SK-N-SH (cell line): ENCODE measurements at regions not wholly inside any gene's neighbourhood (a gene's known extent, or its start where the extent isn't known, plus 50 kb on each side); places are given as distances from the start of the nearest gene placed in this dataset.

Source experiments
- CTCF ChIA-PET: fragments of 300-600, 350-600 bp; formaldehyde crosslinking; extraction: SDS; loops from one replicate; lab custom pipeline; 2021; lab: Yijun Ruan, JAX
- POLR2A ChIA-PET: fragments of 350-600 bp; sonication (Branson Sonifier 250); formaldehyde crosslinking; extraction: SDS; loops from one replicate; lab custom pipeline; 2020; ENCODE audit warnings: antibody characterized with exemption, inconsistent platforms; lab: Yijun Ruan, JAX
- DNase-seq: peaks from one replicate; pipeline ENCODE4 v3.0.0; 2012
- H2AFZ ChIP-seq: fragments of 200-600 bp; sonication (generic); 2 replicates; pipeline ENCODE4 v1.8.1; 2016; ENCODE audit warnings: antibody characterized with exemption, mild to moderate bottlenecking, low read depth
- H3F3A ChIP-seq: fragments of 200-600 bp; sonication (generic); replicated peaks from 2 replicates; pipeline ENCODE3; 2016; ENCODE audit warnings: antibody characterized with exemption, mild to moderate bottlenecking; ENCODE audit not compliant: insufficient read depth
- H3K27ac ChIP-seq, 2 experiments: fragments of 200-500 bp in 1 of 2; fragments of 200-600 bp in 1 of 2; sonication (Bioruptor generic) in 1 of 2; sonication (generic), shearing (Covaris generic) in 1 of 2; 2 replicates each; pipeline versions ENCODE4 v1.5.1 to v1.6.1; 2014 to 2016; ENCODE audit warnings: low read depth in 2 of 2, inconsistent platforms in 1 of 2, low read length in 1 of 2, mild to moderate bottlenecking in 1 of 2, mixed read lengths in 1 of 2
- H3K27me3 ChIP-seq: fragments of 200-600 bp; sonication (generic), shearing (Covaris generic); 2 replicates; pipeline ENCODE4 v1.6.1; 2016; ENCODE audit warnings: mixed run types; ENCODE audit not compliant: insufficient read depth
- H3K36me3 ChIP-seq, 2 experiments: fragments of 200-500 bp in 1 of 2; fragments of 200-600 bp in 1 of 2; sonication (Bioruptor generic) in 1 of 2; sonication (generic) in 1 of 2; replicated peaks in 1 of 2; 2 replicates each; pipeline versions ENCODE3 to v1.5.1; 2014 to 2016; ENCODE audit warnings: low read length in 1 of 2, mild to moderate bottlenecking in 1 of 2; ENCODE audit not compliant: insufficient read depth in 2 of 2, control insufficient read depth in 1 of 2
- H3K4me1 ChIP-seq, 2 experiments: fragments of 200-500 bp in 1 of 2; fragments of 200-600 bp in 1 of 2; sonication (Bioruptor generic) in 1 of 2; sonication (generic), shearing (Covaris generic) in 1 of 2; 2 replicates each; pipeline versions ENCODE4 v1.5.1 to v1.6.1; 2014 to 2016; ENCODE audit warnings: low read depth in 1 of 2, low read length in 1 of 2, mixed run types in 1 of 2; ENCODE audit not compliant: insufficient read depth in 2 of 2, control insufficient read depth in 1 of 2
- H3K4me2 ChIP-seq: fragments of 200-600 bp; sonication (generic), shearing (Covaris generic); 2 replicates; pipeline ENCODE4 v1.6.1; 2017; ENCODE audit warnings: mixed run types
- H3K4me3 ChIP-seq, 2 experiments: fragments of 200-500 bp in 1 of 2; fragments of 200-600 bp in 1 of 2; sonication (Bioruptor generic) in 1 of 2; sonication (generic), shearing (Covaris generic) in 1 of 2; 2 replicates each; pipeline versions ENCODE4 v1.5.1 to v1.8.1; 2014 to 2016; ENCODE audit warnings: low read depth in 2 of 2, inconsistent platforms in 1 of 2, low read length in 1 of 2, mild to moderate bottlenecking in 1 of 2, mixed read lengths in 1 of 2, moderate library complexity in 1 of 2
- H3K79me2 ChIP-seq: fragments of 200-600 bp; sonication (generic); 2 replicates; pipeline ENCODE4 v1.8.1; 2017; ENCODE audit warnings: mild to moderate bottlenecking; ENCODE audit not compliant: insufficient read depth
- H3K9ac ChIP-seq: fragments of 200-600 bp; sonication (generic); 2 replicates; pipeline ENCODE4 v1.6.1; 2017; ENCODE audit warnings: mixed run types
- H3K9me2 ChIP-seq: fragments of 200-600 bp; sonication (generic); 2 replicates; pipeline ENCODE4 v1.6.1; 2017; ENCODE audit warnings: mixed run types
- H3K9me3 ChIP-seq: fragments of 200-600 bp; sonication (generic); 2 replicates; pipeline ENCODE4 v1.6.1; 2017; ENCODE audit warnings: mixed run types, mild to moderate bottlenecking, moderate library complexity
- H4K20me1 ChIP-seq: fragments of 200-600 bp; sonication (generic); 2 replicates; pipeline ENCODE4 v1.6.1; 2017; ENCODE audit warnings: mild to moderate bottlenecking, mixed run types; ENCODE audit not compliant: insufficient read depth
- EP300 ChIP-seq, 2 experiments: IDR thresholded peaks; 2 replicates each; pipeline versions ENCODE4 v1.4.0 to v1.6.1; 2012; ENCODE audit warnings: borderline replicate concordance in 1 of 2, low read depth in 1 of 2, low read length in 1 of 2
- FOXJ3 ChIP-seq: sonication (generic); formaldehyde crosslinking; IDR thresholded peaks from 2 replicates; pipeline ENCODE4 v1.5.1; 2020; ENCODE audit warnings: mild to moderate bottlenecking, missing genetic modification reagents
- JUND ChIP-seq: IDR thresholded peaks from 2 replicates; pipeline ENCODE4 v1.4.0; 2012
- MEF2A ChIP-seq: IDR thresholded peaks from 2 replicates; pipeline ENCODE4 v1.4.0; 2012; ENCODE audit warnings: low read depth, borderline replicate concordance
- NFIC ChIP-seq: IDR thresholded peaks from 2 replicates; pipeline ENCODE4 v1.4.0; 2012; ENCODE audit warnings: borderline replicate concordance
- POLR2AphosphoS5 ChIP-seq: IDR thresholded peaks from 2 replicates; pipeline ENCODE4 v1.6.1; 2012; ENCODE audit warnings: low read depth, low read length
- RAD21 ChIP-seq: IDR thresholded peaks from 2 replicates; pipeline ENCODE4 v1.6.1; 2012; ENCODE audit warnings: mild to moderate bottlenecking, low read length
- RFX5 ChIP-seq: IDR thresholded peaks from 2 replicates; pipeline ENCODE4 v1.6.1; 2012; ENCODE audit warnings: mild to moderate bottlenecking, improper control_type of control experiment, low read length
- SIN3A ChIP-seq: IDR thresholded peaks from 2 replicates; pipeline ENCODE4 v1.6.1; 2012; ENCODE audit warnings: low read depth, mild to moderate bottlenecking, low read length, moderate library complexity, borderline replicate concordance
- TAF1 ChIP-seq: IDR thresholded peaks from 2 replicates; pipeline ENCODE4 v1.6.1; 2012; ENCODE audit warnings: low read depth, mild to moderate bottlenecking, low read length, moderate library complexity, borderline replicate concordance
- TCF12 ChIP-seq: IDR thresholded peaks from 2 replicates; pipeline ENCODE4 v1.4.0; 2012
- TEAD4 ChIP-seq: IDR thresholded peaks from 2 replicates; pipeline ENCODE4 v1.4.0; 2012; ENCODE audit warnings: mild to moderate bottlenecking, borderline replicate concordance; ENCODE audit not compliant: insufficient read depth
- USF1 ChIP-seq: IDR thresholded peaks from 2 replicates; pipeline ENCODE4 v1.4.0; 2012; ENCODE audit warnings: low read depth, borderline replicate concordance
- USF2 ChIP-seq: fragments of 150-350 bp; IDR thresholded peaks from 2 replicates; pipeline ENCODE4 v1.6.1; 2017; ENCODE audit warnings: antibody characterized with exemption, low read length, low read depth, borderline replicate concordance
- YY1 ChIP-seq: IDR thresholded peaks from 2 replicates; pipeline ENCODE4 v1.4.0; 2012; ENCODE audit warnings: low read depth, mild to moderate bottlenecking
- WGBS: methylation state at CpG from one replicate; pipeline ENCODE4 v1.1.6; 2017; ENCODE audit warnings: low lambda C conversion rate; 5-methylcytosine and 5-hydroxymethylcytosine counted together
- TF ChIP-seq, protein P1 (sequence below): IDR thresholded peaks from 2 replicates; pipeline ENCODE4 v1.4.0; 2012; ENCODE audit warnings: low read depth, borderline replicate concordance
- TF ChIP-seq, protein P2 (sequence below): fragments of 200-600 bp; sonication (generic); IDR thresholded peaks from 2 replicates; pipeline ENCODE4 v1.6.1; 2017; ENCODE audit warnings: antibody characterized with exemption, mild to moderate bottlenecking, moderate library complexity
- TF ChIP-seq, protein P3 (sequence below): IDR thresholded peaks from 2 replicates; pipeline ENCODE4; 2012

DNA sequence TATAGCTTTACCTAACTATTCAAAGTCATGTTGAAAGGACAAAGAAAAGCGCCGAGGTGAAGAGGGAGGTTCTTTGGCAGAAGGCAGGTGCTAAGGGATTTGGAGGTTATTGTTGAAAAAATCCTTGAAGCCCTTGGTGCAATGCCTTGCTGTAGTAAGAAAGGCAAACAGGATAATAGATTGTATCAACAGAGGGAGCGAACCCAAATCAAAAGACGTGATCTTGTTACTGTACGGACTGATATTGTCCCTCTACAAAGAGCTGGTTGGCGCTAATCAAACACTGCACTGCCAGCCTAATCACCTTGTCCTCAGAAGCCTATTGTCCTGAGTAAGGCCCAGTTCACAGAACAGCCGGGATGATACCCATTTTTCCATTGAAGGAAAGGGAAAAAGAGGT is 182.9 kb downstream of the ZIC3 start:
- no peak overlapping the region for H2AFZ ChIP-seq
- no peaks in the 10 kb centered on the region for H3F3A ChIP-seq
- no peak overlapping the region for H3K4me3 ChIP-seq
- H3K27ac ChIP-seq, result no peak overlapping the region
- TF ChIP-seq, protein P1, sequence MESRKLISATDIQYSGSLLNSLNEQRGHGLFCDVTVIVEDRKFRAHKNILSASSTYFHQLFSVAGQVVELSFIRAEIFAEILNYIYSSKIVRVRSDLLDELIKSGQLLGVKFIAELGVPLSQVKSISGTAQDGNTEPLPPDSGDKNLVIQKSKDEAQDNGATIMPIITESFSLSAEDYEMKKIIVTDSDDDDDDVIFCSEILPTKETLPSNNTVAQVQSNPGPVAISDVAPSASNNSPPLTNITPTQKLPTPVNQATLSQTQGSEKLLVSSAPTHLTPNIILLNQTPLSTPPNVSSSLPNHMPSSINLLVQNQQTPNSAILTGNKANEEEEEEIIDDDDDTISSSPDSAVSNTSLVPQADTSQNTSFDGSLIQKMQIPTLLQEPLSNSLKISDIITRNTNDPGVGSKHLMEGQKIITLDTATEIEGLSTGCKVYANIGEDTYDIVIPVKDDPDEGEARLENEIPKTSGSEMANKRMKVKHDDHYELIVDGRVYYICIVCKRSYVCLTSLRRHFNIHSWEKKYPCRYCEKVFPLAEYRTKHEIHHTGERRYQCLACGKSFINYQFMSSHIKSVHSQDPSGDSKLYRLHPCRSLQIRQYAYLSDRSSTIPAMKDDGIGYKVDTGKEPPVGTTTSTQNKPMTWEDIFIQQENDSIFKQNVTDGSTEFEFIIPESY, result no peak
- no peaks in the 10 kb centered on the region for H4K20me1 ChIP-seq
- no peak overlapping the region for H3K4me2 ChIP-seq
- H3K27me3 ChIP-seq, result no peaks in the 10 kb centered on the region; the same call in 1 of the 2 replicates
- no peaks in the 10 kb centered on the region for H3K9me2 ChIP-seq
- ChIA-PET POLR2A (no interaction called here), CTCF (no interaction called here)
- H3K9ac ChIP-seq, result no peak overlapping the region
- no peaks in the 10 kb centered on the region for H3K9me3 ChIP-seq
- H3K79me2 ChIP-seq, result no peaks in the 10 kb centered on the region
- H3K36me3 ChIP-seq, result no peaks in the 10 kb centered on the region
- WGBS, result 0% methylated on average over 7 of the region's 7 CpGs
- no peak for DNase-seq
- H3K4me1 ChIP-seq, result no peaks in the 10 kb centered on the region

- H3K79me2 ChIP-seq, result no peaks in the 10 kb centered on the region
- H2AFZ ChIP-seq, result no peak overlapping the region
- H3K4me3 ChIP-seq, result no peak overlapping the region
- H3K27me3 ChIP-seq, result no peaks in the 10 kb centered on the region; the same call in 1 of the 2 replicates
- H3K4me2 ChIP-seq, result no peak overlapping the region
- POLR2A ChIA-PET, result no interaction called here
- H3K27ac ChIP-seq, result no peak overlapping the region
- CTCF ChIA-PET, result no interaction called here
- TF ChIP-seq EP300 (IDR thresholded peaks at IDR 0.05; ENCODE audit: borderline replicate concordance in 1 of 2, low read depth in 1 of 2, low read length in 1 of 2) (no peak), YY1 (no peak), TEAD4 (no peak), USF1 (no peak), FOXJ3 (no peak), MEF2A (no peak), TAF1 (no peak), JUND (no peak), SIN3A (no peak), NFIC (no peak), RAD21 (no peak), POLR2AphosphoS5 (no peak), USF2 (no peak), TCF12 (no peak), RFX5 (no peak)
- TF ChIP-seq, protein P1, result no peak
- TF ChIP-seq, protein P2, sequence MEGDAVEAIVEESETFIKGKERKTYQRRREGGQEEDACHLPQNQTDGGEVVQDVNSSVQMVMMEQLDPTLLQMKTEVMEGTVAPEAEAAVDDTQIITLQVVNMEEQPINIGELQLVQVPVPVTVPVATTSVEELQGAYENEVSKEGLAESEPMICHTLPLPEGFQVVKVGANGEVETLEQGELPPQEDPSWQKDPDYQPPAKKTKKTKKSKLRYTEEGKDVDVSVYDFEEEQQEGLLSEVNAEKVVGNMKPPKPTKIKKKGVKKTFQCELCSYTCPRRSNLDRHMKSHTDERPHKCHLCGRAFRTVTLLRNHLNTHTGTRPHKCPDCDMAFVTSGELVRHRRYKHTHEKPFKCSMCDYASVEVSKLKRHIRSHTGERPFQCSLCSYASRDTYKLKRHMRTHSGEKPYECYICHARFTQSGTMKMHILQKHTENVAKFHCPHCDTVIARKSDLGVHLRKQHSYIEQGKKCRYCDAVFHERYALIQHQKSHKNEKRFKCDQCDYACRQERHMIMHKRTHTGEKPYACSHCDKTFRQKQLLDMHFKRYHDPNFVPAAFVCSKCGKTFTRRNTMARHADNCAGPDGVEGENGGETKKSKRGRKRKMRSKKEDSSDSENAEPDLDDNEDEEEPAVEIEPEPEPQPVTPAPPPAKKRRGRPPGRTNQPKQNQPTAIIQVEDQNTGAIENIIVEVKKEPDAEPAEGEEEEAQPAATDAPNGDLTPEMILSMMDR, result no peak
- TF ChIP-seq, protein P3, sequence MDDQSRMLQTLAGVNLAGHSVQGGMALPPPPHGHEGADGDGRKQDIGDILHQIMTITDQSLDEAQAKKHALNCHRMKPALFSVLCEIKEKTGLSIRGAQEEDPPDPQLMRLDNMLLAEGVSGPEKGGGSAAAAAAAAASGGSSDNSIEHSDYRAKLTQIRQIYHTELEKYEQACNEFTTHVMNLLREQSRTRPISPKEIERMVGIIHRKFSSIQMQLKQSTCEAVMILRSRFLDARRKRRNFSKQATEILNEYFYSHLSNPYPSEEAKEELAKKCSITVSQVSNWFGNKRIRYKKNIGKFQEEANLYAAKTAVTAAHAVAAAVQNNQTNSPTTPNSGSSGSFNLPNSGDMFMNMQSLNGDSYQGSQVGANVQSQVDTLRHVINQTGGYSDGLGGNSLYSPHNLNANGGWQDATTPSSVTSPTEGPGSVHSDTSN, result no peak
- no peaks in the 10 kb centered on the region for H4K20me1 ChIP-seq
- no peaks in the 10 kb centered on the region for H3K4me1 ChIP-seq
- WGBS, result 3% methylated on average over 3 of the region's 3 CpGs
- no peak overlapping the region for H3K9ac ChIP-seq
- H3F3A ChIP-seq, result no peaks in the 10 kb centered on the region
- no peaks in the 10 kb centered on the region for H3K9me3 ChIP-seq
- no peak for DNase-seq
- H3K9me2 ChIP-seq, result no peaks in the 10 kb centered on the region
- no peaks in the 10 kb centered on the region for H3K36me3 ChIP-seq
These were observed 183.3 kb downstream of the ZIC3 start for GRCh38 chrX:137749246-137749645.
